NCI-H510A treated with DMSO at 0.1 percent for 48 hours (cell line): ENCODE measurements at regions not wholly inside any gene's neighbourhood (a gene's known extent, or its start where the extent isn't known, plus 50 kb on each side); places are given as distances from the start of the nearest gene placed in this dataset.
A peak's percentile ranks its signal among the peaks of the same experiment; 100 is the strongest.

Experiments
- DNase-seq: peaks from one replicate; lab custom pipeline; 2025; lab: John Stamatoyannopoulos, UW

DNA sequence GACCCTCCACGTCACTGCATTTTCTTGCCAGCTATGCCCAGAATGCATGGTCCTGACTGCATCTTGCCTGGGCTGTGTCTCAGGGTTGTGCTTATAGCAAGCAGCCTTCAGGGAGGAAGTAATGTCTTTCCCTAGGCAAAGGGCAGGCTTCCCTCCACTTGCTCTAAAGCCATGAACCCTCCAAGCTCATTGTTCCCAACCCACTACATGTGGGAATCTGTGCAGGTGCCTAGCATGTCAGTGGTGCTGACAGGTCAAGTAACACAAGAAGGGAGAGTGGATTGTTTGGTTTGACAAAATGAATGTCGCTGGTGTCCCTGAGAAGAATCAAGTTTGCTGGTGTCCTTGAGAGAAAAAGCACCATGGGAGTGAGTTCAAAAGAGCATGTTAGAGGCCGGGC, 53.9 kb upstream of the UCN3 start:
- DNase-seq = no peak

DNA sequence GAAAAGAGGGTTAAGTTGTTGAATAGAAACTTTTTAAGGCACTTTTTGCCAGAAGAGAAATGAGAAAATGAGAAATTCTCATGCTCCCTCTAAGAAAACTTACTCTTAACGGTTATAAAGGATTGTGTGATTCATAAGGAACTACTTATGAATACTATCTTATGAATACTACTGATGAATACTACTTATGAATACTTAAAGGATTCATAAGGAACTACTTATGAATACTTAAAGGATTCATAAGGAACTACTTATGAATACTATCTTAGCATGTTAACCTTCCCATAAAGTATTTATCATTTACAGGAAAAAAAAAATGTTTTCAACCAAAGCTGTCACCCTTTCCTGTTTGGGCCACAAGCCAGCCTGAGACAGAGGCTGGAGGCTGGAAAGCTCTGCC, 53.1 kb upstream of the UCN3 start:
- no peak for DNase-seq

- peak; percentile 78 for DNase-seq
Observed at GRCh38 chr10:5314840-5315239, 49.9 kb upstream of the UCN3 start.
